GM18499 (cell line): ENCODE measurements at regions not wholly inside any gene's neighbourhood (a gene's known extent, or its start where the extent isn't known, plus 50 kb on each side); places are given as distances from the start of the nearest gene placed in this dataset.

Source experiments
- ATAC-seq: cut with Tn5 transposase; IDR thresholded peaks from one replicate; pipeline ENCODE4 v1.9.1; 2021; ENCODE audit warnings: moderate number of reproducible peaks; ENCODE audit not compliant: insufficient read depth, unreplicated experiment

GRCh38 chr6:166757232-166758135, 130.4 kb upstream of the RPS6KA2 start:
- ATAC-seq = no peak

DNA sequence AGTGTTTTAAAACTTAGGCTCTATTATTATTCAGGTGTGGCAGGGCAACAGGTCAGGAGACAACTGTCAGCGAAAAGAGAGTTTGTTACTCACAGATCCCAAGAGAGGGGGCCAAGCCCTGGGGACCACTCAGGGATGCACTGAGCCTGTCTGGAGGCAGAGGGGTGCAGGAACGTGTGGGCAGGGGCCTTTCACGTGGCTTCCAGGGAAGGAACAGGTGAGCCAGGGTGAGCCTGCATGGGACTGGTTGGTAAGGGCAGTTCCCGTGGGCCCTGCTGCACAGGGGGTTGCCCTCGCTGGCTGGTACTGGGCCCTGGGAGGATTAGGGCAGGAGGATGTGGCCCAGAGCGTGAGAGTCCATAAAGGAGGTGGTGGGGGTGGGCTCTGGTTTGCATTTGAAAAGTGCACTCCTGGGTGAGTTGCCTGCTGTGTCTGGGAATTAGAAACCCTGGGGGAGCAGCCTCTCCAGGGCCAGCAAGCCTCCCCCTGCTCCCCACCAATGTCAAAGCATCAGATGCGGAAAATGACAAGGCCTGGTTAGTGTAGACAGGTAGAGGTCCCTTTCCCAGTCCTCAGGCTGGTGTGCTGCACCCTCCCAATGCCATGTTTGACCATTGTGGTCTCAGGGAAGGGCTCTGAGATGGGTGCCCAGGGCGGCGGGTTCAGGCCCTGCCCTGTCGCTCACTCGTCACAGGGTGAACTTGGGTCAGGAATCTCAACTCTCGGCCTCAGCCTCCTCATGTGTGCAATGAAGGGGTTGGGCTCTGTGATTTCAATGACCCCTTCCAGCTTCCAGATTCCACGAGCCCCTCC, 127.4 kb upstream of the RPS6KA2 start:
- no peak for ATAC-seq

- ATAC-seq = no peak
These were observed 126.1 kb upstream of the RPS6KA2 start for GRCh38 chr6:166752928-166753721.

DNA sequence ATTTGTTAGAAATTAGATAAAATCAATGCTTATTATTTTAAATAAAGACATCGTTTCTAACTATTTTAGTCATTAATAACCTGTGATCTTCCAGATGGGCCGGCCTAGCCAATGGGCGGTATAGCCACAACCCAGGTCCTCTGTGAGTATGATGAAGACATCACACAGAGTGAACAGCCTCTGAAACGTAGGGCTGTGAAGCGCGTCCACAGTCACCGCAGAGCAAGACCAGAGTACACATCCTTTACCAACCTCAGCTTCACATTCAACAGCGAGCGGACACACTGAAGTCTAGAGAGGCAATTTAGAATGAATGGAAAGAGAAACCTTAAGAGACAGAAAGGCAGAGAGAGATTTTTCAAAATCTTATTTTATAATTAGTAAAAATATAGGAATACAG, 125.0 kb upstream of the RPS6KA2 start:
- ATAC-seq = peak; percentile 77

- peak; percentile 41 for ATAC-seq
These were observed 124.1 kb upstream of the RPS6KA2 start for GRCh38 chr6:166751051-166751595.

- no peak for ATAC-seq
These were observed 123.2 kb upstream of the RPS6KA2 start for GRCh38 chr6:166750108-166750793.

DNA sequence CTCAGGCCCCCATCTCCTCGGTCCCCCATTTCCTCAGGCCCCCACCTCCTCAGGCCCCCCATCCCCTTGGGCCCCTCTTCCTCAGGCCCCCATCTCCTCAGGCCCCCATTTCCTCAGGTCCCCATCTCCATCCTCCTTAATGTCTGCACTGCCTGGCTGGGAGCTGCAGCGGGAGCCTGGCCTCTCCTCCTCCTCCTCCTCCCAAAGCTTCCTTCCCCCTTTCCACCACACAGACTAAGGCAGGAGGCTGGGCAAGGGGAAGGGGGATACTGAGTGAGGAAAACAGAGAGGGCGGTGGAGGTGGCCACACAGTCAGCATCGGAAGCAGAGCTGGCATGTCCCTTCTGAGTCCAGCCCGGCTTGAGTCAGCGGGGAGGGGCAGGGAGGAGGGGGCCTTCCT, 122.6 kb upstream of the RPS6KA2 start:
- no peak for ATAC-seq

DNA sequence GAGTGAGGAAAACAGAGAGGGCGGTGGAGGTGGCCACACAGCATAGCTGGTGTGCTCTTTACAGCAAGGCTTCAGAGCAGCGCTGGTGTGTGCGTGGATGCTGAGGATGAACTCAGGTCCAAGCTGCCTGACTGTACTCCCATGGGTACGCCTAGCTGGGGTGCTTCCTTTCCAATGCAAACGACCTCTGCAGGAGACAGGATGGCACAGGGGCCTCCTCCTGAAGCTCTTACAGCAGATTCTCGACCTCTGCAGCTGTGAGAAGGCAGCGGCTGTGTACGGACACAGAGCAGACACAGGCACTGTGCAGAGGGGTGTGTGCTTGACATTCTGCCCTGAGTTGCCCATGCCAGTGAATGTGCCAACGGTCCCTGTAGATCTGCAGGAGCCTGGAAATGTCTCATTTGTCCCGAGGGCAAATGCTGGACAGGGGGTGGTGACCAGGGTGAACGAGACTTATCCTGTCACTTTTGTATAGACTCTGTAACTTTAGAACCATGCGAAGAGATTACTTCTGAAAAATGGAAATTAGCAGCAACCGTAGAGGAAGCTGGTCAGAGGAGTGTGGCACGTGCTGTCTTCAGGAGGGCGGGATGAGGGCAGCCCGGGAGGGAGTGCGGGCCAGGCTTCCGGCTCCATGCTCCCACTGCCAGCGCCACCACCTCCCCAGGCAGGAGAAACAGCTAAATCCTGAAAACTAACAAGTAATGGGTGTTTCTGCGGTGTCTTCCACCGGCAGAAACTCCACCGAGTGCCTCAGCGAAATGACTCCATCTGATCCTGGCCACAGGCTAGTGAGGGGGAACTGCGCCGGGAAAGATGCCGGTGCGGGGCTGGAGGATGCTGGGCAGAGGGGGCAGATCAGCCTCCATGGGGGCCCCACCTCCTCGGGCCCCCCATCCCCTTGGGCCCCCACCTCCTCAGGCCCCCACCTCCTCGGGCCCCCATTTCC, 120.9 kb upstream of the RPS6KA2 start:
- no peak for ATAC-seq

- no peak for ATAC-seq
These were observed 119.0 kb upstream of the RPS6KA2 start for GRCh38 chr6:166745801-166746668.

GRCh38 chr6:166744223-166745134, 117.4 kb upstream of the RPS6KA2 start:
- no peak for ATAC-seq

DNA sequence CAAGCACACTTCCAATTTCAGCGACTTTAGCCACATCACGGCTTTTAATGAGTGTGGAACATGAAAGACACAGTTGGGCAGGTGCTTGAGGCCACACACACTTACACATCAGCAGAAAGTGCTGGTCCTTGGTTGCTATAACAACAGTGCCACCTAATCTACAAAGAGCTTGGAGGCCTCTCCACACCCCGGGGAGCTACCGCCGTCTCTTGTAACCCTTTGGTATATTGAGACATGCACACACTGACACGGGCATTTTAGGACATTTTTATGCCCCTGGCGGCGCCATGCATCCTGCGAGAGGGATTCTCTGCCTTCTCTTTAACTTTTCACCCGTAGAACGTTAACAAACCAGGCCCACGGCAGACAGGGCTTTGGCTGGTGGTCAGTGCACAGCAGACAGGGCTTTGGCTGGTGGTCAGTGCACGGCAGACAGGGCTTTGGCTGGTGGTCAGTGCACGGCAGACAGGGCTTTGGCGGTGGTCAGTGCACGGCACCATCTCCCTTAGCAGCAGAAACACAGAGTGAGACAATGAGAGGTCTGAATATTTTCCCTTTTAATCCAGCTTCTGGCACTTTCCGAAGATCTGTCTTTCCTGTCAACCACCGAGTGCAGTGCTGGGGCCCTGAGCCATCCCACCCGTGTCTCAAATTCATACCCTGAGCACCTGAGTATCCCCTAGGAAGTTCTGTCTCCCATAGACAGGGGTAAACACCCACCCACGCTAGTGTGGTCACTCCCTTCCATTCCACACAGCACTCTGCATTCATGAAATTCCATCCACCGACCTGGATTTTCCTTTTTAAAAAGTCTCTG, 116.6 kb upstream of the RPS6KA2 start:
- no peak for ATAC-seq

- ATAC-seq = no peak
These were observed 115.9 kb upstream of the RPS6KA2 start for GRCh38 chr6:166742981-166743380.

DNA sequence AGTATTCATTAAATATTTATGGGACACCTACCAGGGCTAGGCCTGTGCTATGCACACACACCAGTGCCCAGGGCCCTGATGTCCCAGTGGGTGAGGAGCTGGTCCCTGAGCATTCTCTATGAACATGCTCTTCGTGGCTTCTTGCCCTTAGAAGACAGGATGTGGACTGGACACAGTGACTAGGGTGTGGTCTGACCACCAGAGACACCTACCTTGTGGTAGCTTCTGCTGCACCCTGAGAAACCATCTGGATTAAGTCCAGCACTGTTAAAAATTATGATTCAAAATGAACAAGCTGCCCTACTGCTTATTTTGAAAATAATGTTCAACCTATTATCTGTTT, 112.9 kb upstream of the RPS6KA2 start:
- ATAC-seq = no peak

DNA sequence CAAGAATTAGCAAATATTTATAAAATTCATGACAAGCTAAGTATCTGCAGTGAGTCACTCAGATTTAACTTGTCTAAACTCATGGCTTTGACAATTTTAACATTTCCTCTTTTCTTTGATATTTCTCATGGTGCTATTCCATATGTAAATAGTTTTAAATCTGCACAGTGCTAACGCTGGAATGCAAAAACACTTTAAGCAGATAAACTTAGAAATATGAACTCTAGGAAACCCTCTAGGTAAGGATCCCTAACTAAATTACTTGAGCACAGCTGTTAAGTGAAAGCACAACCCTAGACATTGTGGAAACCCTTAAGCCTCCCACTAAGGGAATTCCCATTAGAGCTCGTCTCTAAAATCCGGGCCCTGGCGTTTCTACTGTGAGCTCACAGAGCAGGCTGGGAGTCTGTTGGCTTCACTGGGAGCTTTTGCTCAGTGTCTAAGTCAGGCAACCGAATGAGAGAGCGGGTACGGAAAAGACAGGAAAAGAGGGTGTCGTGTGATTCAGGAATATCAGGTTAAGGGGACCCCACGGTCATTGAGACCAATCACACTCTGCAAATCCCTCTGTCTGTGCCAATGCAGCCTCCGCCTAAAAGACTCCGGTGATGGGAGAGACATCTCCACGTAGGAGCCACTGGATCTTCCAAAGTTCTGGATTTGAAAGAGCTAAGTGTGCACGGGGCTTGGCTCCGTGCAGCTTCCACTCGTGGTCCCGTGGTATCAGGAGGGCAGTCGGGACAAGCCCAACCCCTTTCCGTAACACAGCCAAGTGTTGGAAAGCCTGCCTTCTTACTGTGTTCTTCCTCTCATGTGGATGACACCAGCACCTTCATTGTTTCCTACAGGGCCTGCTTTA, 112.3 kb upstream of the RPS6KA2 start:
- ATAC-seq = no peak
